Gastroesophageal sphincter (tissue), 3 donors: ENCODE measurements at regions not wholly inside any gene's neighbourhood (a gene's known extent, or its start where the extent isn't known, plus 50 kb on each side); places are given as distances from the start of the nearest gene placed in this dataset.

Source experiments
- EP300 ChIP-seq: sonication (generic); formaldehyde crosslinking; IDR thresholded peaks from one replicate; pipeline ENCODE4 v1.6.1; 2017; ENCODE audit warnings: antibody characterized with exemption, mild to moderate bottlenecking
- POLR2A ChIP-seq, 2 donors: fragments of 450-650 bp; IDR thresholded peaks; one replicate each; pipeline ENCODE4 v1.6.1; 2017; ENCODE audit warnings: antibody characterized with exemption in 2 of 2, mild to moderate bottlenecking in 2 of 2, moderate library complexity in 1 of 2
- POLR2AphosphoS5 ChIP-seq: sonication (generic); formaldehyde crosslinking; IDR thresholded peaks from one replicate; pipeline ENCODE4 v1.6.1; 2017; ENCODE audit warnings: antibody characterized with exemption
- TF ChIP-seq, protein P1 (sequence below), 4 experiments: fragments of 200-600 bp in 2 of 4; fragments of 450-650 bp in 2 of 4; sonication (generic) in 1 of 4; IDR thresholded peaks; one replicate each; pipeline ENCODE4 v1.5.1; 2017 to 2019; ENCODE audit warnings: antibody characterized with exemption in 4 of 4, mild to moderate bottlenecking in 2 of 4, moderate library complexity in 2 of 4

DNA sequence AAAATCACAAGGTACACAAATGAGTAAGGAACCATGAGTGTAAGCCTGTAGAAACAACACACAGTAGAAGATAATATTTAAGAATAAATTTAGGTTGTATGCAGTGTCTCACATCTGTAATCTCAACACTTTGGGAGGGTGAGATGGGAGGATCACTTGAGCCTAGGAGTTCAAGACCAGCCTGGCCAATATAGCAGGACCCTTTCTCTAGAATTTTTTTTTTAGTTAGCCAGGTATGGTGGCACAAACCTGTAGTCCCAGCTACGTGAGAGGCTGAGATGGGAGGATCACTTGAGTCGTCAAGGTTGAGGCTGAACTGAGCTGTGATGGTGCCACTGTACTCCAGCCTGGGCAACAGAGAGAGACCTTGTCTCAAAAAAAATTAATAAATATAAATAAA lies 401.2 kb upstream of the RORB start:
- TF ChIP-seq, protein P1, sequence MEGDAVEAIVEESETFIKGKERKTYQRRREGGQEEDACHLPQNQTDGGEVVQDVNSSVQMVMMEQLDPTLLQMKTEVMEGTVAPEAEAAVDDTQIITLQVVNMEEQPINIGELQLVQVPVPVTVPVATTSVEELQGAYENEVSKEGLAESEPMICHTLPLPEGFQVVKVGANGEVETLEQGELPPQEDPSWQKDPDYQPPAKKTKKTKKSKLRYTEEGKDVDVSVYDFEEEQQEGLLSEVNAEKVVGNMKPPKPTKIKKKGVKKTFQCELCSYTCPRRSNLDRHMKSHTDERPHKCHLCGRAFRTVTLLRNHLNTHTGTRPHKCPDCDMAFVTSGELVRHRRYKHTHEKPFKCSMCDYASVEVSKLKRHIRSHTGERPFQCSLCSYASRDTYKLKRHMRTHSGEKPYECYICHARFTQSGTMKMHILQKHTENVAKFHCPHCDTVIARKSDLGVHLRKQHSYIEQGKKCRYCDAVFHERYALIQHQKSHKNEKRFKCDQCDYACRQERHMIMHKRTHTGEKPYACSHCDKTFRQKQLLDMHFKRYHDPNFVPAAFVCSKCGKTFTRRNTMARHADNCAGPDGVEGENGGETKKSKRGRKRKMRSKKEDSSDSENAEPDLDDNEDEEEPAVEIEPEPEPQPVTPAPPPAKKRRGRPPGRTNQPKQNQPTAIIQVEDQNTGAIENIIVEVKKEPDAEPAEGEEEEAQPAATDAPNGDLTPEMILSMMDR (IDR thresholded peaks at IDR 0.05): no peak
- TF ChIP-seq POLR2A (IDR thresholded peaks at IDR 0.05) (no peak), POLR2AphosphoS5 (no peak), EP300 (no peak)
